ENCODE measurements at regions not wholly inside any gene's neighbourhood (a gene's known extent, or its start where the extent isn't known, plus 50 kb on each side); places are given as distances from the start of the nearest gene placed in this dataset.
"Not testable (repeated sequence)": the region's sequence is repeated elsewhere in the genome, so short reads cannot be mapped to it uniquely, and the experiment has no call there.

GRCh38 chr5:42074353-42074752, 149.3 kb downstream of the FBXO4 start:
- DNase-seq (ENCODE audit: low read depth in 2 of 2), result no peak

- DNase-seq (ENCODE audit: low read depth in 2 of 2), result no peak
Observed at GRCh38 chr5:42089705-42090104, 164.6 kb downstream of the FBXO4 start.

GRCh38 chr5:42090162-42090561, 165.1 kb downstream of the FBXO4 start:
- no peak for DNase-seq (ENCODE audit: low read depth in 2 of 2)

- DNase-seq (ENCODE audit: low read depth in 2 of 2), result not testable (repeated sequence)
Observed at GRCh38 chr5:42099846-42100245, 174.8 kb downstream of the FBXO4 start.

- DNase-seq (ENCODE audit: low read depth in 2 of 2), result no peak
Observed at GRCh38 chr5:42108468-42108867, 183.4 kb downstream of the FBXO4 start.

GRCh38 chr5:42109006-42109572, 184.0 kb downstream of the FBXO4 start:
- DNase-seq (ENCODE audit: low read depth in 2 of 2), result no peak

GRCh38 chr5:42115721-42116120, 190.6 kb downstream of the FBXO4 start:
- not testable (repeated sequence) for DNase-seq (ENCODE audit: low read depth in 2 of 2)

GRCh38 chr5:42120070-42120469, 195.0 kb downstream of the FBXO4 start:
- DNase-seq (ENCODE audit: low read depth in 2 of 2), result no peak

GRCh38 chr5:42121401-42121800, 196.3 kb downstream of the FBXO4 start:
- DNase-seq (ENCODE audit: low read depth in 2 of 2), result no peak

GRCh38 chr5:42131081-42131480, 206.0 kb downstream of the FBXO4 start:
- DNase-seq (ENCODE audit: low read depth in 2 of 2), result no peak

GRCh38 chr5:42143361-42143760, 218.3 kb downstream of the FBXO4 start:
- no peak for DNase-seq (ENCODE audit: low read depth in 2 of 2)

- DNase-seq (ENCODE audit: low read depth in 2 of 2), result no peak
Observed at GRCh38 chr5:42148813-42149212, 223.7 kb downstream of the FBXO4 start.

- DNase-seq (ENCODE audit: low read depth in 2 of 2), result no peak
Observed at GRCh38 chr5:42157215-42157614, 232.1 kb downstream of the FBXO4 start.

GRCh38 chr5:42163083-42163482, 238.0 kb downstream of the FBXO4 start:
- DNase-seq (ENCODE audit: low read depth in 2 of 2), result no peak

GRCh38 chr5:42168091-42168670, 243.1 kb downstream of the FBXO4 start:
- no peak for DNase-seq (ENCODE audit: low read depth in 2 of 2)

- not testable (repeated sequence) for DNase-seq (ENCODE audit: low read depth in 2 of 2)
Observed at GRCh38 chr5:42176118-42176517, 247.1 kb upstream of the GHR start.

GRCh38 chr5:42179843-42180242, 243.4 kb upstream of the GHR start:
- DNase-seq (ENCODE audit: low read depth in 2 of 2), result not testable (repeated sequence)

GRCh38 chr5:42216904-42217303, 206.3 kb upstream of the GHR start:
- no peak for DNase-seq (ENCODE audit: low read depth in 2 of 2)

GRCh38 chr5:42217791-42218190, 205.4 kb upstream of the GHR start:
- DNase-seq (ENCODE audit: low read depth in 2 of 2), result no peak

- no peak for DNase-seq (ENCODE audit: low read depth in 2 of 2)
Observed at GRCh38 chr5:42225009-42225408, 198.2 kb upstream of the GHR start.

GRCh38 chr5:42228279-42228678, 195.0 kb upstream of the GHR start:
- DNase-seq (ENCODE audit: low read depth in 2 of 2), result no peak

- no peak for DNase-seq (ENCODE audit: low read depth in 2 of 2)
Observed at GRCh38 chr5:42230839-42231238, 192.4 kb upstream of the GHR start.

- no peak for DNase-seq (ENCODE audit: low read depth in 2 of 2)
Observed at GRCh38 chr5:42235241-42235640, 188.0 kb upstream of the GHR start.

GRCh38 chr5:42235837-42236236, 187.4 kb upstream of the GHR start:
- no peak for DNase-seq (ENCODE audit: low read depth in 2 of 2)
